Left lung (tissue), 4 donors: ENCODE measurements at regions not wholly inside any gene's neighbourhood (a gene's known extent, or its start where the extent isn't known, plus 50 kb on each side); places are given as distances from the start of the nearest gene placed in this dataset.

Source experiments
- ATAC-seq: fragments of 200-7000 bp; cut with Tn5 transposase; one replicate; pipeline ENCODE4 v1.9.1; 2020; ENCODE audit warnings: moderate library complexity
- DNase-seq, 4 donors: peaks; one replicate each; pipeline ENCODE4 v3.0.0-alpha.2; 2013 to 2020
- H3K27ac ChIP-seq, 2 donors: fragments of 200-600 bp; sonication (generic) in 1 of 2; one replicate each; pipeline versions ENCODE4 v1.5.0 to v1.8.0; 2020 to 2021
- H3K27me3 ChIP-seq, 2 donors: fragments of 200-600 bp; sonication (generic) in 1 of 2; one replicate each; pipeline versions ENCODE4 v1.5.0 to v1.8.0; 2020 to 2021
- H3K36me3 ChIP-seq, 2 donors: fragments of 200-600 bp; sonication (generic) in 1 of 2; one replicate each; pipeline versions ENCODE4 v1.5.0 to v1.8.0; 2020 to 2021
- H3K4me1 ChIP-seq, 2 donors: fragments of 200-600 bp; one replicate each; pipeline ENCODE4 v1.8.0; 2021
- H3K4me3 ChIP-seq, 2 donors: fragments of 200-600 bp; sonication (generic) in 1 of 2; one replicate each; pipeline versions ENCODE4 v1.5.0 to v1.8.0; 2020 to 2021; ENCODE audit warnings: mild to moderate bottlenecking in 1 of 2
- H3K9me3 ChIP-seq, 2 donors: fragments of 200-600 bp; sonication (generic) in 1 of 2; one replicate each; pipeline versions ENCODE4 v1.5.0 to v1.8.0; 2020 to 2021
- CTCF ChIP-seq, 2 donors: fragments of 200-600 bp; sonication (generic) in 1 of 2; IDR thresholded peaks; one replicate each; pipeline versions ENCODE4 v1.5.0 to v1.8.0; 2021; ENCODE audit warnings: antibody characterized with exemption in 2 of 2
- intact Hi-C, 2 donors: fragments of 100-400 bp; cut with DNase I; formaldehyde crosslinking; loops; one replicate each; pipeline versions ENCODE4 v1.11.2 to v1.14.2; 2022
- donor health status: DM: no; HTN: yes; CAD: no.
- donor health status: DM: no; HTN: no; CAD: no.

GRCh38 chr11:122597511-122597910 is 58.0 kb upstream of the UBASH3B start:
- ATAC-seq (no peak), DNase-seq (no peak)
- no peaks in the 10 kb centered on the region for H3K4me1 ChIP-seq
- peaks cover 0 to 3% of the 10 kb centered on the region in 2 donors for H3K27me3 ChIP-seq
- H3K4me3 ChIP-seq, result no peak overlapping the region
- intact Hi-C loops, result no loop called here
- H3K9me3 ChIP-seq, result no peaks in the 10 kb centered on the region
- no peak for TF ChIP-seq CTCF (IDR thresholded peaks at IDR 0.05)
- H3K27ac ChIP-seq, result no peak overlapping the region
- no peaks in the 10 kb centered on the region for H3K36me3 ChIP-seq

- no peak overlapping the region for H3K4me3 ChIP-seq
- ATAC-seq, result no peak
- H3K9me3 ChIP-seq, result no peaks in the 10 kb centered on the region
- H3K36me3 ChIP-seq, result no peaks in the 10 kb centered on the region
- no peak overlapping the region for H3K27ac ChIP-seq
- H3K4me1 ChIP-seq, result no peaks in the 10 kb centered on the region
- intact Hi-C loops, result no loop called here
- peaks cover 0 to 8% of the 10 kb centered on the region in 2 donors for H3K27me3 ChIP-seq
- TF ChIP-seq CTCF (IDR thresholded peaks at IDR 0.05), result no peak
- DNase-seq, result no peak
Observed at GRCh38 chr11:122594986-122595645, 60.4 kb upstream of the UBASH3B start.

- Histone ChIP-seq H3K9me3 (no peaks in the 10 kb centered on the region), H3K27ac (no peak overlapping the region), H3K4me3 (no peak overlapping the region), H3K36me3 (no peaks in the 10 kb centered on the region), H3K4me1 (no peaks in the 10 kb centered on the region), H3K27me3 (peaks cover 0 to 8% of the 10 kb centered on the region in 2 donors)
- DNase-seq, result no peak
- ATAC-seq, result no peak
- TF ChIP-seq CTCF (IDR thresholded peaks at IDR 0.05), result no peak
- intact Hi-C loops, result no loop called here
Observed at GRCh38 chr11:122593473-122594420, 61.8 kb upstream of the UBASH3B start.

- ATAC-seq, result no peak
- no peaks in the 10 kb centered on the region for H3K9me3 ChIP-seq
Observed at GRCh38 chr11:122592641-122593040, 62.9 kb upstream of the UBASH3B start.

More at GRCh38 chr11:122592641-122593040, 62.9 kb upstream of the UBASH3B start:
- Histone ChIP-seq H3K27me3 (peaks cover 0 to 8% of the 10 kb centered on the region in 2 donors), H3K4me1 (no peaks in the 10 kb centered on the region), H3K27ac (no peak overlapping the region), H3K36me3 (no peaks in the 10 kb centered on the region), H3K4me3 (no peak overlapping the region)
- no peak for TF ChIP-seq CTCF (IDR thresholded peaks at IDR 0.05)
- DNase-seq, result no peak
- intact Hi-C loops, result no loop called here
